ENCODE measurements at regions not wholly inside any gene's neighbourhood (a gene's known extent, or its start where the extent isn't known, plus 50 kb on each side); places are given as distances from the start of the nearest gene placed in this dataset.

GRCh38 chr15:91385311-91385710, 285.3 kb downstream of the SV2B start:
- TF ChIP-seq CTCF (conservative IDR thresholded peaks at IDR 0.05; ENCODE audit: low read length) (no peak), EZH2phosphoT487 (IDR thresholded peaks at IDR 0.05; ENCODE audit: borderline replicate concordance, low read depth, low read length) (no peak)
